NCI-H2081 (cell line): ENCODE measurements at regions not wholly inside any gene's neighbourhood (a gene's known extent, or its start where the extent isn't known, plus 50 kb on each side); places are given as distances from the start of the nearest gene placed in this dataset.
"Not testable (repeated sequence)": the region's sequence is repeated elsewhere in the genome, so short reads cannot be mapped to it uniquely, and the experiment has no call there.

Experiments used
- DNase-seq, 2 experiments: peaks; one replicate each; lab custom pipeline; 2025; lab: John Stamatoyannopoulos, UW

DNA sequence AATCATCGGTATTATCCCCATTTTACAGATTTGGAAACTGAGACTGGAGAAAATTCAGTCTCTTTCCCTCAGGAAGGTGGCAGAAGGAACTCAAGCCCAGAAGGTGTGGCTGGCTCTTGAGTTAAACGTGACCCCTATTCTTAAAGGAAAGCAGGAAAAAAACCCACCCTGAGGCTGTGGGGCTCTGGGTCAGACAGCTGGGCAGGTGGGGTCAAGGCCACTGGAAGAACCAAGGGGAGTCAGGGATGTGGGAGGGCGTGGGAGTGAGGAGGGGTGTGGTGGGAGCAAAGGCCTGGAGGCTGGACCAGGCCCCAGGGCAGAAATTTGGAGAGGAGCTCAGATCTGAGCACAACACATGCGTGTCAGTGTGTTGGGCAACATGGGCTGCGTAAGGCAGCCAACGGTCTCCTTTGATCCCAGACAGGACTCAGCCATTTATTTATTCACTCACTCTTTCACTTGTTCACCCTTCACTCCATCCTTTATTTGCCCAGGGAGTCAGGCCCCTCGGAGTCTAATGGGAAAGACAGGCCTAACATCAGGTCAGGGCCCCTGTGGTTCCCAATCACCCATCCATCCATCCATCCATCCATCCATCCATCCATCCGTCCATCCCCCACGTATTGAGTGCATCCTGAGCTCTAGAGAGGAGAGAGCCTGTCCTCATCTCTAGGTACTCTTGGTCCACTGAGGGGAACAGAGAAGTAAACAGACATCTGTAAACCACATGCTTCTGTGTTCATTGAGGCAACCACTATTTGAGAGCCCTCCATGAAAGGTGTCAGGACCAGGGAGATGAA is 165.0 kb downstream of the VEGFA start:
- no peak for DNase-seq

DNA sequence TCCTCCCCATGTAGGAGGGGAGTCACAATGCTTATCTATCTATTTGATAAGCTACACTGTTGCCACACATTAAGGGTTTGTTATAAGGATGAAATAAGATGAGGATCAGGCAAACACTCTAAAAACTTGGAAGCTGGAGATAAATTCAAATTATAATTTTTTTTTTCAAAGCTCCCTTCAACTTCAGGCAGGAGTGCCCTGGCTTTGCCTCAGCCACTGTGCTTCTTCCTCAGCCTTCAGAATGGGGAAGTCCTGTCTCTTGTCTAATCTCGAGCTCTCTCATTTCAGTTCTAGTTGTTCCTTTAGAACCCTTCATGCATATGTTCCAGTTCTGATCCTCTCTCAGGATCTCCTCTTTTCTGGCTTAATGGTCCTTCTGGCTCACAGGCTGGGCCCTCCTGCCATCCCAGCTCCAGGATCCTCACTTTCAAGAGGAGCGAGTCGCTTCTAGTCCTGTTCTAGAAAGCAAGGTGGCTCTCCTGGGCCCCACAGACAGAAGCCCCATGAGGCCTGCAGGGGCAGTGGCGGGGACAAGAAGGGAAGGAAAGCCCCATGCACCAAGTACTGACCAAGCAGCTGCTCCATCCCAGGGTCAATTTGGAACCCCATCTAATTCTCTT is 164.3 kb downstream of the VEGFA start:
- no peak for DNase-seq

DNA sequence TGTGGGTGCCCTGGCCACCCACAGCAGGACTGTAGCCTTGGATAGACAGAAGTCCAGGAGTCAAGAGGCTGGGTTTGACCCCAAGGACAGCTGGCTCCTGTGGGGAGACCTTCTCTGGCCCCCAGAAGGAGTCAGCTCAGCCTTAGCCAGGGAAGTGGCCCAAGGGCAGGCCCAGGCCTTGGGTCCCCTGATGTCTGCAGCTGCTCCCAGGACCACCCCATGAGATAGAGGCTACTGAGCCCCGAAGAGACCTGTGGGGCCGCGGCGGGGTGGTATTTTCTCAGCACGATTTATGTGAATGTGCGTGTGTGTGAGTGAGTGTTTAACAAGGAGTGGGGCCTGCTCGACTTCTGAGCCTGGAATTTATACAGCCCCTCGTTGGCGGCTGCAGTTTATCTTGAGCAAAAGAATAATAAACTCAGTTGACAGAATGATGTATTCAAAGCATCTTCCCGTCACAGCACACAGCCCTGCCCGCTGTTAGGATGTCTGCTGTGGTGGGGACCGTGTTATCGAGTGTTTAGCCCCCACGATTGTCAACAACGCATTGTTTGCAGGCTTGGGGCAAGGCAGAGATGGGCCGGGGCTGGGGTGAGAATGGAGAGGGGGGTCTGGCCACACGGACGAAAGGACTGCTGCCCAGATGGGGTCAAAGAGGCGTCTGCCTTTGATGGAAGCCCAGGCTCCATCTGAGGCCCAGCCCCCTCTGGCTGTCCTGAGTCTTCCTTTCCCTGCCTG is 163.3 kb downstream of the VEGFA start:
- no peak for DNase-seq

- no peak for DNase-seq
These were observed 162.5 kb downstream of the VEGFA start for GRCh38 chr6:43932259-43933147.

DNA sequence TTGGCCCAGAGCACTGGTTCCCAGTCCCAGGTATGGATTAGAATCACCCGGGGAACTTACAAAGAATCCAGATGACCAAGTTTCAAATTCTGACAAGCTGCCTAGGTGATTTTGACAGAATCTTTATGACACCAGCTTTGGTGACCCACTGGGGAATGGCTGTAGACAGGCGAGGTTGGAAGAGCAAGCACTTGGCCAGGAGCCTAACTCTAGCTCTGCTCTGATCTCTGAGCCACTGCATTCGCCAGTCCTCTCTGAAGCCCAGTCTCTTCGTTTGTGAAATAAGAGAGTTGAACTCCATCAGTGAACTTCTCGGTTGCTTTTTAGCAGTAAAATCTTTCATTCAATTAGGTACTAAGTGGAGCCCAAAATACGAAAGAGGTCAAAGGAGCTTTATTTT is 161.2 kb downstream of the VEGFA start:
- no peak for DNase-seq

DNA sequence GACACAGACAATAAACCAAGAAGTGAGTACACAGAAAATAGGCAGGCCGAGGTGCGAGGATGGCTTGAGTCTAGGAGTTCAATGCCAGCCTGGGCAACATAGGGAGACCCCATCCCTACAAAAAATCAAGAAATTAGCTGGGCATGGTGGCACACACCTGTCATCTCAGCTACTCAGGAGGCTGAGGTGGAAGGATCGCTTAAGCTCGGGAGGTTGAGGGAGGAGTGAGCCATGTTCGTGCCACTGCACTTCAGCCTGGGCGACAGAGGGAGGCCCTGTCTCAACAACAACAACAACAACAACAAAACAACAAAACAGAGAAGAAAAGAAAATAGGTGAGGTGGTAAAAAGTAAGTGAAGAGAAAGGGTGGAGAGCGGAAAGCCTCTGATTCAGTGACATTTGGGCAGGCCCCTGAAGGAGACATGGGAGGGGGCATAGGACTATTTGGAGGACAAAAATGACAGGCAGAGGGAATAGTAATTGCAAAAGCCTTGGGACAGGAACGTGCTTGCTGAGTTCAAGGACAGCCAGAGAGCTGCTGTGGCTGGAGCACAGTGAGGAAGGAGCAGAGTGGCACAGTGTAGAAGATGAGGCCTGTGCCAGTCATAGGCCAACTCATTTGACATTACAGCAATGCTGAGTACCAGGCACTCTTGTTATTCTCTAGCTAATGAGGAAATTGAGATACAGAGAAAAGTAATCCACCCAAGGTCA is 160.6 kb downstream of the VEGFA start:
- DNase-seq, result no peak

- no peak for DNase-seq
These were observed 159.5 kb downstream of the VEGFA start for GRCh38 chr6:43929511-43929910.

- no peak for DNase-seq
These were observed 157.7 kb downstream of the VEGFA start for GRCh38 chr6:43927532-43928210.

DNA sequence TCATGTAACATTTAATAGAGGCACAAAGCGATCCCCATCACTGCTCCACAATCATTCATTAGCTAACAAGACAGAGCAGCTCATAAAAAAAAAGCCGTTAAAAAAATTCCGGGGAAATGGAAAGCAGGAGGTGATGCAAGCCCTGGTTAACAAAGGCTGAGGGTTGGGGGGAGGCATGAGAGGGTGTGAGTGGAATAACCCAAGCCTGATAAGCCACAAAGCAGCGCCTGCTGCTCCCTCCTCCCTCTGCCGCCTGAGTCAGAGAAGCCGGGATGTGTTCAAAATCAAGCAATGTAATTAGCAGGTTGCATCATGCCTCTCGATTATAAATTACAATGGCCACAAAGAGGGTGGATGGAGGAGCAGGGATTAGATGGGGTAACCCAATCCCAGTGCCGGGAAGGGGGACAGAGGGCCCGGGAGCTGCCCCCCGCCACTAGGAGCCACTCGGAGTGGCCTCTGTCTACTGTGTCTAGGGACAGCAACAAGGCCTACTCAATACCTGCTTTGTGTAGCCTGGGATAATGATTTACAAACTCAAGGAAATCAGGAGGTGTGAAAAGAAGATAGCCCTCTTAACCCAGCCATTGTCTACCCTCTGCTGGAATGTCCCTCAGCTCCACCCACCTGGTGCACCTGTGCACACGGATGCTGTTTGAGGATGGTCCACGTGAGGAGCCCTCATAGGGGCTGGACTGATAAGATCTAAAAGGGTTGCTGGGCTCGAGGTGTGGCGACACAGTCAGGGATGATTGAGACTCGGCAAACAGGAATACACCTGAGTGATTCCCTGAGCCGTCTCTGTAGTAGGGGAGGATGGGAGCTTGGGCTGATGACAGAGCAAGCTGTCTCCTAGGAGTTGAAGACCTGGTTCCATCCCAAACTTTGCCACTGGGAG is 156.9 kb downstream of the VEGFA start:
- peak; percentile 13 to 45 for DNase-seq

DNA sequence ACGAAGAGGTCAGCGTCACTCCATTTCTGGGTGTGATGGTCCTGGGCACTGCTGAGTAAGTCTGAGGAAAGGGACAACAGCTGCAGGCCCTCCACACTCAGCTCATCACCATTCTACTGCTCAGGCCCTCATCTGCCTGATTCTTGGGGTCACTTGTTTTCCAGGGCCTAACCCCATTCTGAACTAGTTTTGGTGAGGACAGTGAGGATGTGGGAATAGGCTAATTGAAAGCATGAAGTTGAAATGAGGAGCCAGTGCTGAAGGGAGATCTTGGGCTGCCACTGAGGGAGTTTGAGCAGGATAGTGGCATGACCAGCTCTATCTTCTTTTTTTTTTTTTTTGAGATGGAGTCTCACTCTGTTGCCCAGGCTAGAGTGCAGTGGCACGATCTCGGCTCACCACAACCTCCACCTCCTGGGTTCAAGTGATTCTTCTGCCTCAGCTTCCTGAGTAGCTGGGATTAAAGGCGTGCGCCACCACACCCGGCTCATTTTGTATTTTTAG is 155.7 kb downstream of the VEGFA start:
- DNase-seq, result not testable (repeated sequence)

DNA sequence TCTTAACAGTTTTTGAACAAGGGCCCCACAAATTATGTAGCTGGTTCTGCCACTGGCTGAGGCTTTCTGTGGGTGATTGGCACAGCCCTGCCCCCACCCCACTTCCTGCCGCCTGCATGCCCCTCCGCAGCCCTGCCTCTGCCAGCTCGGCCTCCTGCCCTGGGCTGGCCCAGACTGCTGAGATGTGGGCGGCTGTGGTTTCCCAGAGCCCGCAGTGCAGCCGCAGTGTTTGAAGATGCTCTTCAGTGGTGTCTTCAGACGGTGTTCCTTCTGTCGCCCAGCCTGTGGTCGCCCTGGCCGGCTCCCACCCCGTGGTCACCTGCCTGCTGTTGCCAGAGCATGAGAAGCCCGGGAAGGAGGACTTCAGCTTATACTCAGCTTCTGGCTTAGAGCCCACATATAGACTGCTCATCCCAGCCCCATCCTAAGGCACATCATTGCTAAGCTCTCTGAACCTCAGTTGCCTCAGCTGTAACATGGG is 154.3 kb downstream of the VEGFA start:
- no peak for DNase-seq

DNA sequence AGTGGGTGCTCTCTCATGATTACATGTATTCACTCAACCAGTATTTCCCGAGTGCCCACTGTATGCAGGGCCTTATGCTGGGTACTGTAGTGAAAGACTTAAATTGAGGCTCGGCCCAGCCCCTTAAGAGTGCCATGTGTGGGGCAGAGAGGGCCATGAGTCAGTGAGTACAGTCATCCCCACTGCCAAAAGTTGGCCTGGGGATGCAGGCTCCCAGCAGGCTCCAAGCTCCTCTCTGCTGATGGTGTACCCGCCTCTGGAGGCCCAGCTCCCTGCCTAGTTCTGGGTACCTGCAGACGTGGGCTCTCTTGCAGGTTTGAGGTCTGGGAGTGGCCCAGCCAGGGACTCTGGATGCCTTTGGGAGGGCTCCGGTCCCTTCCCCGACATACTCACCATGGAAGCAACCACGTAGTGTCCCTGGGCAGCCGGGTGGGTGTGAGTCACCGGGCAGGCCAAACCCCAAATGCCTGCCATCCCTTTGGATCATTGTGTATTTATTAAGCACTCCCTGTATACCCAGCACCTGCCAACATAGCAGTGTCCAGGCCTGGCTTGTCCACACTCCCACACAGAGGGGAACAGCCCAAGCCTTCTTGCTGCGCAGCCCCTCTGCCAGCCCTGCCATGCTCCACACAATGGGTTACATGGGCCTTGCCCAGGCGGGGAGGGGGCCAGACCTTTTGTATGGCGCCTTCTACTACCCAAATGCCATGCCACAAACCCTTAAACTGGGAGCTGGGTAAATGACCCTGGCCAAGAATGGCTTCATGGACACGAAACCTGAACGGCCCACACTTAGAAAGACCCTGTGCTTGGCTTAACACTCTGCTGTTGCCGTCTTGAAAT is 153.6 kb downstream of the VEGFA start:
- no peak for DNase-seq

GRCh38 chr6:43922426-43923375 is 152.7 kb downstream of the VEGFA start:
- no peak for DNase-seq

GRCh38 chr6:43921548-43922425 is 151.8 kb downstream of the VEGFA start:
- DNase-seq, result no peak

GRCh38 chr6:43921039-43921438 is 151.0 kb downstream of the VEGFA start:
- no peak for DNase-seq

GRCh38 chr6:43919774-43920173 is 149.8 kb downstream of the VEGFA start:
- no peak for DNase-seq
